ENCODE measurements at regions not wholly inside any gene's neighbourhood (a gene's known extent, or its start where the extent isn't known, plus 50 kb on each side); places are given as distances from the start of the nearest gene placed in this dataset.
A peak's percentile ranks its signal among the peaks of the same experiment; 100 is the strongest.

DNA sequence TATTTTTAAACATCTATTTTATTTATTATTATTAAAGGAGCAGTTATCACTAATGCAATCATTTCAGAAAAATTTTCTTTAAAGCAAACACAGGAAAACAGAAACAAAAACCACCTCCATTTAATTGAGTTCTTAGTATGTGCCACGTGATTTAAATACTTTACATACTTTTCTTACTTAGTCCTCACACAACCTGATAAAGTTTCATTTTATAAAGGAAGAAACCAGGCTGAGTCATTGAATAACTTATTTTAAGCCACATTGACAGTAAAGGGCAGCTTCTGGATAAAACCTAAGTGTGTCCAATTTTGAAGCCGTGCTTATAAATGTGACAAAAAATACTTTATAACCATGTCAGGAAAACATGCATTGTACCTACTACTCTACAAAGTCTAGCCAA is 57.1 kb upstream of the PCED1B start:
- no peak for TF ChIP-seq CTCF (IDR thresholded peaks at IDR 0.05; ENCODE audit: low read length, missing control alignments)
- DNase-seq (ENCODE audit: low read depth), result peak; percentile 80
- H3K4me3 ChIP-seq (replicated peaks; ENCODE audit: low read depth, low read length), result no peak overlapping the region

- no peak for DNase-seq (ENCODE audit: low read depth)
- no peak for TF ChIP-seq CTCF (IDR thresholded peaks at IDR 0.05; ENCODE audit: low read length, missing control alignments)
- H3K4me3 ChIP-seq (replicated peaks; ENCODE audit: low read depth, low read length), result no peak overlapping the region
Observed at GRCh38 chr12:47023311-47023710, 56.1 kb upstream of the PCED1B start.

DNA sequence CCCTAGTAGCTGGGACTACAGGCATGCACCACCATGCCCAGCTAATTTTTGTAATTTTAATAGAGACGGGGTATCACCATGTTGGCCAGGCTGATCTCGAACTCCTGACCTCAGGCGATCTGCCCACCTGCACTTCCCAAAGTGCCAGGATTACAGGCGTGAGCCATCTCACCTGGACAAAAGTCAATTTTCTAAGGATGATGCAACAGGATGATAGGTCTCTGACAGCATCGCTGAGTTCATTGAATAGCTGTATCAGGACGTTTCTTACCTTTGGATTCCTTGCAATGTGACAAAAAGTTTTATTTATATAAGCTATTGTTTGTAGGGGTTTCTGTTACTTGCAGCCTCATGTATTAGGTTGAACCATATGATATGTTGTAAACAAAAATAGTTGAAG is 55.5 kb upstream of the PCED1B start:
- H3K4me3 ChIP-seq (replicated peaks; ENCODE audit: low read depth, low read length), result no peak overlapping the region
- no peak for TF ChIP-seq CTCF (IDR thresholded peaks at IDR 0.05; ENCODE audit: low read length, missing control alignments)
- no peak for DNase-seq (ENCODE audit: low read depth)

GRCh38 chr12:47024463-47024862 is 55.0 kb upstream of the PCED1B start:
- no peak for TF ChIP-seq CTCF (IDR thresholded peaks at IDR 0.05; ENCODE audit: low read length, missing control alignments)
- peak; percentile 69 for DNase-seq (ENCODE audit: low read depth)
- H3K4me3 ChIP-seq (replicated peaks; ENCODE audit: low read depth, low read length), result no peak overlapping the region

DNA sequence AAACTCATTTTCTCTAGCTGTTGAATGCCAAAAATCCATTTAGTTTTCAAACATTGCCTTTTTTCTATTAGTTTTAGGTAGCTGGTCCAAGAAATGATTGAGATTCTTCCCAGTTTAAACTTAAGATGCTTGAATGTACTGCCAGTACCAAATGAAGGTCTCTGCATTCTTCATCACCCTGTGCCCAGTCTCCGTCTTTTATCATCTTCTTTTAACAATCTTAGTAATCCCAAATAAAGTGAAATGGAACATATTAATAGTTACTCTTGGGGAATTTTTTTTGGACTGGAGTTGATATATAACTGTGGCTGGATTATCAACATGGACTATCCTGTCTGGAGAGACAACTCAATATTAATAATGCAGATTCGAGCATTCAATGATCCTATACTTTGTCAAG is 54.1 kb upstream of the PCED1B start:
- TF ChIP-seq CTCF (IDR thresholded peaks at IDR 0.05; ENCODE audit: low read length, missing control alignments), result no peak
- no peak for DNase-seq (ENCODE audit: low read depth)
- no peak overlapping the region for H3K4me3 ChIP-seq (replicated peaks; ENCODE audit: low read depth, low read length)

- no peak for TF ChIP-seq CTCF (IDR thresholded peaks at IDR 0.05; ENCODE audit: low read length, missing control alignments)
- DNase-seq (ENCODE audit: low read depth), result no peak
- H3K4me3 ChIP-seq (replicated peaks; ENCODE audit: low read depth, low read length), result no peak overlapping the region
Observed at GRCh38 chr12:47025798-47026197, 53.6 kb upstream of the PCED1B start.

- DNase-seq (ENCODE audit: low read depth), result no peak
- no peak overlapping the region for H3K4me3 ChIP-seq (replicated peaks; ENCODE audit: low read depth, low read length)
- no peak for TF ChIP-seq CTCF (IDR thresholded peaks at IDR 0.05; ENCODE audit: low read length, missing control alignments)
Observed at GRCh38 chr12:47026291-47026690, 53.1 kb upstream of the PCED1B start.
